H9 (cell line): ENCODE measurements at regions not wholly inside any gene's neighbourhood (a gene's known extent, or its start where the extent isn't known, plus 50 kb on each side); places are given as distances from the start of the nearest gene placed in this dataset.
"Not testable (repeated sequence)": the region's sequence is repeated elsewhere in the genome, so short reads cannot be mapped to it uniquely, and the experiment has no call there.

Source experiments
- DNase-seq: peaks from one replicate; pipeline ENCODE4 v3.0.0-alpha.2; 2017
- H2AFZ ChIP-seq: one replicate; pipeline ENCODE4 v1.6.1; 2013; ENCODE audit warnings: mild to moderate bottlenecking, low read length, control low read depth, moderate library complexity
- H2AK5ac ChIP-seq: 2 replicates; pipeline ENCODE4 v1.6.1; 2013; ENCODE audit warnings: low read length, control low read depth, mixed read lengths; ENCODE audit not compliant: insufficient read length
- H2BK120ac ChIP-seq: one replicate; pipeline ENCODE4 v1.6.1; 2013; ENCODE audit warnings: low read depth, mild to moderate bottlenecking, low read length, control low read depth, inconsistent platforms; ENCODE audit not compliant: poor library complexity, severe bottlenecking
- H2BK12ac ChIP-seq: 2 replicates; pipeline ENCODE4 v1.6.1; 2013; ENCODE audit warnings: low read length, control low read depth, mixed read lengths, low read depth; ENCODE audit not compliant: insufficient read length
- H2BK15ac ChIP-seq: 2 replicates; pipeline ENCODE4 v1.6.1; 2013; ENCODE audit warnings: low read depth, low read length, control low read depth
- H2BK20ac ChIP-seq: one replicate; pipeline ENCODE4 v1.6.1; 2013; ENCODE audit warnings: low read depth, mild to moderate bottlenecking, low read length, control low read depth, inconsistent platforms; ENCODE audit not compliant: poor library complexity, severe bottlenecking
- H2BK5ac ChIP-seq: 2 replicates; pipeline ENCODE4 v1.6.1; 2013; ENCODE audit warnings: low read length, control low read depth, mixed read lengths; ENCODE audit not compliant: insufficient read length
- H3K14ac ChIP-seq: 2 replicates; pipeline ENCODE4 v1.6.1; 2013; ENCODE audit warnings: low read length, control low read depth; ENCODE audit not compliant: insufficient read depth
- H3K18ac ChIP-seq: 2 replicates; pipeline ENCODE4 v1.6.1; 2013; ENCODE audit warnings: low read depth, mild to moderate bottlenecking, mixed read lengths, low read length, control low read depth; ENCODE audit not compliant: insufficient read length
- H3K23ac ChIP-seq: 2 replicates; pipeline ENCODE4 v1.6.1; 2013; ENCODE audit warnings: low read length, control low read depth, mixed read lengths, low read depth; ENCODE audit not compliant: insufficient read length
- H3K23me2 ChIP-seq: 2 replicates; pipeline ENCODE4 v1.6.1; 2013; ENCODE audit warnings: low read depth, mild to moderate bottlenecking, mixed read lengths, low read length, control low read depth; ENCODE audit not compliant: insufficient read length, poor library complexity, severe bottlenecking
- H3K27ac ChIP-seq: 2 replicates; pipeline ENCODE4 v1.5.1; 2013; ENCODE audit warnings: low read length, control low read depth, mixed read lengths, low read depth; ENCODE audit not compliant: insufficient read length
- H3K27me3 ChIP-seq: 2 replicates; pipeline ENCODE4 v1.6.1; 2013; ENCODE audit warnings: low read length, control low read depth, inconsistent platforms; ENCODE audit not compliant: insufficient read depth
- H3K4ac ChIP-seq: 2 replicates; pipeline ENCODE4 v1.6.1; 2013; ENCODE audit warnings: low read depth, mild to moderate bottlenecking, control low read depth, inconsistent platforms, low read length, moderate library complexity
- H3K4me1 ChIP-seq: 2 replicates; pipeline ENCODE4 v1.6.1; 2013; ENCODE audit warnings: low read length, control low read depth, inconsistent platforms; ENCODE audit not compliant: insufficient read depth
- H3K4me2 ChIP-seq: 2 replicates; pipeline ENCODE4 v1.6.1; 2013; ENCODE audit warnings: low read length, control low read depth, mixed read lengths; ENCODE audit not compliant: insufficient read length, insufficient read depth
- H3K56ac ChIP-seq: 2 replicates; pipeline ENCODE4 v1.6.1; 2013; ENCODE audit warnings: low read depth, mild to moderate bottlenecking, mixed read lengths, low read length, control low read depth; ENCODE audit not compliant: insufficient read length
- H3K79me1 ChIP-seq: 2 replicates; pipeline ENCODE4 v1.6.1; 2013; ENCODE audit warnings: low read depth, mild to moderate bottlenecking, moderate library complexity, low read length, control low read depth, inconsistent platforms; ENCODE audit not compliant: insufficient read depth, poor library complexity, severe bottlenecking
- H3K79me2 ChIP-seq: 2 replicates; pipeline ENCODE4 v1.6.1; 2013; ENCODE audit warnings: low read length, control low read depth, inconsistent platforms; ENCODE audit not compliant: insufficient read depth
- H3K9ac ChIP-seq: 2 replicates; pipeline ENCODE4 v1.6.1; 2013; ENCODE audit warnings: low read length, control low read depth, mixed read lengths; ENCODE audit not compliant: insufficient read length; ENCODE audit errors: extremely low read depth
- H3K9me3 ChIP-seq: one replicate; pipeline ENCODE4 v1.6.1; 2013; ENCODE audit warnings: low read depth, low read length, inconsistent platforms; ENCODE audit not compliant: control insufficient read depth
- H3T11ph ChIP-seq: one replicate; pipeline ENCODE4 v1.6.1; 2013; ENCODE audit warnings: mild to moderate bottlenecking, low read length, control low read depth, inconsistent platforms
- H4K20me1 ChIP-seq: one replicate; pipeline ENCODE4 v1.6.1; 2013; ENCODE audit not compliant: control insufficient read depth, insufficient read length, insufficient read depth
- H4K5ac ChIP-seq: 2 replicates; pipeline ENCODE4 v1.6.1; 2013; ENCODE audit warnings: low read depth, mild to moderate bottlenecking, mixed read lengths, low read length, control low read depth; ENCODE audit not compliant: insufficient read length
- H4K8ac ChIP-seq: replicated peaks from 2 replicates; pipeline ENCODE4 v1.6.1; 2013; ENCODE audit warnings: low read length, control low read depth, mixed read lengths, low read depth; ENCODE audit not compliant: insufficient read length
- H4K91ac ChIP-seq: 2 replicates; pipeline ENCODE4 v1.6.1; 2013; ENCODE audit warnings: low read depth, mild to moderate bottlenecking, moderate library complexity, mixed read lengths, low read length, control low read depth; ENCODE audit not compliant: insufficient read length
- H3K27ac Mint-ChIP-seq, 3 experiments: 2 replicates in 2 of 3; 3 replicates in 1 of 3; pipeline ENCODE4 v1.8.0; 2020 to 2021; ENCODE audit warnings: mixed read lengths in 3 of 3, mild to moderate bottlenecking in 1 of 3, moderate library complexity in 1 of 3
- H3K27me3 Mint-ChIP-seq: 2 replicates; pipeline ENCODE4 v1.8.0; 2021; ENCODE audit warnings: low read depth, mild to moderate bottlenecking, moderate library complexity, mixed read lengths
- H3K36me3 Mint-ChIP-seq, 3 experiments: 2 replicates in 2 of 3; 3 replicates in 1 of 3; pipeline ENCODE4 v1.8.0; 2020 to 2021; ENCODE audit warnings: low read depth in 3 of 3, mixed read lengths in 3 of 3; ENCODE audit not compliant: insufficient read depth in 1 of 3
- H3K4me1 Mint-ChIP-seq, 2 experiments: 2 replicates each; pipeline ENCODE4 v1.8.0; 2020; ENCODE audit warnings: mixed read lengths in 2 of 2
- H3K4me3 Mint-ChIP-seq, 2 experiments: 2 replicates in 1 of 2; 3 replicates in 1 of 2; pipeline ENCODE4 v1.8.0; 2020 to 2021; ENCODE audit warnings: mild to moderate bottlenecking in 2 of 2, mixed read lengths in 2 of 2, moderate library complexity in 1 of 2
- H3K9me3 Mint-ChIP-seq, 2 experiments: 2 replicates in 1 of 2; 3 replicates in 1 of 2; pipeline ENCODE4 v1.8.0; 2020; ENCODE audit warnings: mild to moderate bottlenecking in 2 of 2, mixed read lengths in 2 of 2, moderate library complexity in 1 of 2

- H3K27ac ChIP-seq: peak overlapping the region; percentile 84
- H3K9me3 ChIP-seq, H2BK120ac ChIP-seq, H4K8ac ChIP-seq, H4K20me1 ChIP-seq, H2BK15ac ChIP-seq, H3K79me2 ChIP-seq, H3K79me1 ChIP-seq, H3K27me3 Mint-ChIP-seq, H3K23me2 ChIP-seq, H3K4me1 ChIP-seq, H3K14ac ChIP-seq, H3K4ac ChIP-seq, H2AFZ ChIP-seq, H2BK20ac ChIP-seq, H4K91ac ChIP-seq, H3T11ph ChIP-seq, H3K23ac ChIP-seq, H3K56ac ChIP-seq, H4K5ac ChIP-seq, H2BK5ac ChIP-seq, H3K9ac ChIP-seq, H2BK12ac ChIP-seq, H2AK5ac ChIP-seq, H3K27me3 ChIP-seq, H3K18ac ChIP-seq: not testable (repeated sequence)
- DNase-seq: peak; percentile 25
- Mint-ChIP-seq H3K9me3 (peaks cover 3 to 20% of the 10 kb centered on the region in 2 experiments; a peak in 4 of 5 replicates), H3K4me3 (peak overlapping the region; percentile 97 to 98), H3K4me1 (peaks cover 47 to 62% of the 10 kb centered on the region in 2 experiments), H3K36me3 (peaks cover 72 to 94% (median 86%) of the 10 kb centered on the region in 3 experiments), H3K27ac (peak overlapping the region; percentile 72 to 96 (median 89))
- H3K4me2 ChIP-seq: peak overlapping the region; percentile 30
These were observed 410.4 kb upstream of the EPHA7 start for GRCh38 chr6:93829757-93830156.
